Activated CD4-positive, alpha-beta T cell treated with anti-CD3 and anti-CD28 coated beads, Interleukin-2, amount 10 ng/mL, durations not matched to agents 7 days and 5 days (primary cell): ENCODE measurements at regions not wholly inside any gene's neighbourhood (a gene's known extent, or its start where the extent isn't known, plus 50 kb on each side); places are given as distances from the start of the nearest gene placed in this dataset.

Experiments
- CTCF ChIA-PET: fragments of 350-600 bp; sonication (Branson Sonifier 250); formaldehyde crosslinking; loops from one replicate; lab custom pipeline; 2021; ENCODE audit warnings: antibody characterized with exemption; lab: Charles Lee
- POLR2A ChIA-PET: fragments of 350-600 bp; sonication (Branson Sonifier 250); formaldehyde crosslinking; loops from one replicate; lab custom pipeline; 2021; ENCODE audit warnings: antibody characterized with exemption; lab: Charles Lee
- DNase-seq: peaks from one replicate; pipeline ENCODE4 v3.0.0-alpha.2; 2020
- H3K27ac Mint-ChIP-seq: one replicate; pipeline ENCODE4 v1.8.0; 2021; ENCODE audit warnings: mild to moderate bottlenecking, moderate library complexity, mixed read lengths
- H3K27me3 Mint-ChIP-seq: one replicate; pipeline ENCODE4 v1.8.0; 2021; ENCODE audit warnings: mixed read lengths
- H3K36me3 Mint-ChIP-seq: one replicate; pipeline ENCODE4 v1.8.0; 2021; ENCODE audit warnings: low read depth, mixed read lengths
- H3K4me1 Mint-ChIP-seq: one replicate; pipeline ENCODE4 v1.8.0; 2021; ENCODE audit warnings: mixed read lengths
- H3K4me3 Mint-ChIP-seq: one replicate; pipeline ENCODE4 v1.8.0; 2021; ENCODE audit warnings: mild to moderate bottlenecking, moderate library complexity, mixed read lengths
- H3K9me3 Mint-ChIP-seq: one replicate; pipeline ENCODE4 v1.8.0; 2021; ENCODE audit warnings: mixed read lengths

DNA sequence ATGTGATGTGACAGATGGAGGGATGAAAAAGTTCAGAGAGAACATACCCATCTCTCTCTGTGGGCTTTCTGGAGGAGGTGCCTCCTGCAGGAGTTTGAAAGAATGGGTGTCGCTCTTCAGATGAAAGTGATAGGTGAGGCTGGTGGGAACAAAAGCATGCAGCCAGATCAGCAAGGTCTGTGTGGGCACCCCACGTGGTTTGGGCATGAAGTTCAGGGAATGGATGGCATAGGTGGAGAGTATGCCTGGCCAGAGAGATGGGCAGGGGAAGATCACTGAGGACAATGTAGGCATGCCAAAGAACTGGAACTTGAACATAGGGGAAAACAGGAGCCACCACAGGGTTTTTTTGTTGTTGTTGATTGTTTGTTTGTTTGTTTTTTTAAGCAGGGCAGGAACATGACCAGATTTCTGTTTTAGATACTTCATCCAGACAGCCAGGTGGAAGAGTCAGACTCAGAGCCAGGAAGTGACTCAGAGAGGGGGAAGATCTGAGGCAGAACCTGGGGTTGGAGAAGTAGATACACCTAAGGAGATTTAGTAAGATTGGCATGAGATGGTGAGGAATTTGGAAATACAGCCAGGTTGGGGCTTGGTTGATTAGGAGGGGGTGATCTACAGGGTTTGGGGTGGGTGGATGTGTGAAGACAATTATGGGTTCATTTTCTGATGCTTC, 64.8 kb upstream of the CLSTN2 start:
- CTCF ChIA-PET: no interaction called here
- Mint-ChIP-seq H3K36me3 (no peaks in the 10 kb centered on the region), H3K4me3 (no peak overlapping the region), H3K27ac (no peak overlapping the region), H3K9me3 (no peaks in the 10 kb centered on the region), H3K27me3 (no peaks in the 10 kb centered on the region), H3K4me1 (no peaks in the 10 kb centered on the region)
- POLR2A ChIA-PET: no interaction called here
- no peak for DNase-seq

DNA sequence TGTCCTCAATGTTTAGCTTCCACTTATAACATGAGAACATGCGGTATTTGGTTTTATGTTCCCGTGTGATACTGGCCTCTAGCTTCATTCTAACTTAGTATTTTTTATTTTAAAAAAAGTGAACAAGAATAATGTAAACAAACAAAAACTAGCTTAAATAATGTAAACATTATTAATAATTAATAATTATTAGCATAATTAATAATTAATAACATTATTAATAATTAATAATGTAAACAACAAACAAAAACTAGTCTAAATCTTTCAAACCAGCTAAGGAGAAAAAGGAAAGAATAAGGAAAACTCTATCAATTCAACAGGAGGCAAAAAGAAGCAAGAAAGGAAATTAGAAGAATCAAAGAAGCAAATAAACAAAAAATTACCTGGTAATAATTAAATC, 66.2 kb upstream of the CLSTN2 start:
- Mint-ChIP-seq H3K27ac (no peak overlapping the region), H3K36me3 (no peaks in the 10 kb centered on the region), H3K27me3 (no peaks in the 10 kb centered on the region), H3K9me3 (no peaks in the 10 kb centered on the region), H3K4me3 (no peak overlapping the region), H3K4me1 (no peaks in the 10 kb centered on the region)
- POLR2A ChIA-PET: no interaction called here
- CTCF ChIA-PET: no interaction called here
- no peak for DNase-seq

DNA sequence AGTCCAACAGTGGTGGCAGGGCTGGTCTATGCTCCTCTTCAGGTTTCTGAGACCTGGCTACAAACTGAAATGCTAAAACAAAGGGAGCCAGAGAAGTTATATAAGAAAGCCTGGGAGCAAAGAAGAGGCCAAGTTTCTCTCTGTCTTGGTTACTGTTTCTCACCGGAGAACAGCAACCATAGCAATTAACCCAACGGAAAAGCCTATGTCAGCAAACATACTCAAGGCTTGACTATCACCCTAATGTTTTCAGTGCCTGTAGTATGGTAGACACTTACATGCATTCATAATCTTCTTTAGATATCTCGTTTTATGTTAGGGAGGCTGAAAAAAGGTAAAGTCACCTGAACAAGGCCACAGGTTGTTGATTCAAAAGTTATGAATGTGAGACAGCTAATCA, 86.3 kb upstream of the CLSTN2 start:
- H3K36me3 Mint-ChIP-seq: no peaks in the 10 kb centered on the region
- H3K4me1 Mint-ChIP-seq: no peaks in the 10 kb centered on the region
- no peak for DNase-seq
- peaks cover 5% of the 10 kb centered on the region for H3K9me3 Mint-ChIP-seq
- H3K27me3 Mint-ChIP-seq: no peaks in the 10 kb centered on the region
- CTCF ChIA-PET: no interaction called here
- H3K27ac Mint-ChIP-seq: no peak overlapping the region
- H3K4me3 Mint-ChIP-seq: no peak overlapping the region
- POLR2A ChIA-PET: no interaction called here

DNA sequence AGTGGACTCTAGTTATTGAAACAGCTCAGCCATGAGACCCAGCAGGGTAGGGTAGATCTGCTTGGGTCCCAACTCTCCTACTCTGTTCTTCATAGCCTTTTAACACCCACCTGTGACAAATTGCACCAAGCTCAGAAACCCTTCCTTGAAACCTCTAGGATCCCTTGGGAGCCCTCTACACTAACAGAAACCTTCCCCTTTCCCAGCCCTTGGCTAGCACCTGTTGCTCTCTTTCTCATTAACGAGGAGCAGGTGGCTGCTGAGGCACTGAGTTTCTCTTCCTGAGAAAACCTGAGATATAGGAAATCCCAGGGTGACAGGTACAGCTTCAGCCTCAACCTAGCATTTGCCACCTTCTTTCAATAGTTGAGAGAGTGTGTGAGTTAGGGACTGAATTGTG, 88.3 kb upstream of the CLSTN2 start:
- Mint-ChIP-seq H3K36me3 (no peaks in the 10 kb centered on the region), H3K9me3 (no peaks in the 10 kb centered on the region), H3K4me1 (no peaks in the 10 kb centered on the region), H3K27ac (no peak overlapping the region), H3K4me3 (no peak overlapping the region), H3K27me3 (no peaks in the 10 kb centered on the region)
- CTCF ChIA-PET: no interaction called here
- DNase-seq: no peak
- POLR2A ChIA-PET: no interaction called here

DNA sequence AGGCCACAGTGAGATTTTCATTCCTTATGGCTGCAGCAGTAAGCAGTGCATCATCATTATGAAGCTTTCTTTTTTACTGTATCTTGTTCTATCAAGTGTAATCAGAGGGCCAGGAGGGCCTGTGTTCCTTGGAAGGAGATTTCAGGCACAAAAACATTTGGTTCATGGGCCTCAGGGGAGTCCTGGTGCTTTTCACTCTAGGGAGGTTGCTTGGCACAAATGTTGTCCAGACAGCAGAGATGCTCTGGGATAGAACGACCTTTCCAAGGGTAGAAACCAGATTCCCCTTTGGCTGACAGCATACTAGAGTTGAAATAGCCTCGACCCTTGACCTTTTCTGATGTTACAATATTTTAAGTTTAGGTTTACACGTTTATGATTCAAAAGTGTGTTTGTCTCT, 95.3 kb upstream of the CLSTN2 start:
- ChIA-PET CTCF (no interaction called here), POLR2A (no interaction called here)
- Mint-ChIP-seq H3K4me3 (no peak overlapping the region), H3K27ac (no peak overlapping the region), H3K4me1 (no peaks in the 10 kb centered on the region), H3K36me3 (no peaks in the 10 kb centered on the region), H3K27me3 (no peaks in the 10 kb centered on the region), H3K9me3 (no peaks in the 10 kb centered on the region)
- no peak for DNase-seq

DNA sequence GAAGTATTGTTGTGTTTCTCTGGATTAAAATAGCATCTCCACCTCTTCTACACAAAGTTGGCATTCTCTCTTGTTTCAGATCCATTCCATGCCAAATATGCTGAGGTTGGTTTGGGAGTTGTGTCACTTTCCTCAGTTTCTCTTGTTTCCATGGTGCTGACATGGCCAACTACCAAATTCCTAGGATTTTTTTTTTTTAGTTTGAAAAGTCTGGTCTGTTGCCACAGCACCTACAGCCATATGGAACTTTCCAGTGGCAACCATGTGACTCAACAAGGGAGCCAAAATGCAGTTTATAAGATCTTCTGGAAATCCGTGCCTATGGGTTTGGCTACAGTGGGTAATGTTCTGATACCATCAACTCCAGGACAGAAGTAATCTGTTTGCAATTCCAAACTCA, 96.0 kb upstream of the CLSTN2 start:
- Mint-ChIP-seq H3K4me1 (no peaks in the 10 kb centered on the region), H3K27ac (no peak overlapping the region), H3K36me3 (no peaks in the 10 kb centered on the region), H3K9me3 (no peaks in the 10 kb centered on the region), H3K4me3 (no peak overlapping the region), H3K27me3 (no peaks in the 10 kb centered on the region)
- POLR2A ChIA-PET: no interaction called here
- no peak for DNase-seq
- CTCF ChIA-PET: no interaction called here

DNA sequence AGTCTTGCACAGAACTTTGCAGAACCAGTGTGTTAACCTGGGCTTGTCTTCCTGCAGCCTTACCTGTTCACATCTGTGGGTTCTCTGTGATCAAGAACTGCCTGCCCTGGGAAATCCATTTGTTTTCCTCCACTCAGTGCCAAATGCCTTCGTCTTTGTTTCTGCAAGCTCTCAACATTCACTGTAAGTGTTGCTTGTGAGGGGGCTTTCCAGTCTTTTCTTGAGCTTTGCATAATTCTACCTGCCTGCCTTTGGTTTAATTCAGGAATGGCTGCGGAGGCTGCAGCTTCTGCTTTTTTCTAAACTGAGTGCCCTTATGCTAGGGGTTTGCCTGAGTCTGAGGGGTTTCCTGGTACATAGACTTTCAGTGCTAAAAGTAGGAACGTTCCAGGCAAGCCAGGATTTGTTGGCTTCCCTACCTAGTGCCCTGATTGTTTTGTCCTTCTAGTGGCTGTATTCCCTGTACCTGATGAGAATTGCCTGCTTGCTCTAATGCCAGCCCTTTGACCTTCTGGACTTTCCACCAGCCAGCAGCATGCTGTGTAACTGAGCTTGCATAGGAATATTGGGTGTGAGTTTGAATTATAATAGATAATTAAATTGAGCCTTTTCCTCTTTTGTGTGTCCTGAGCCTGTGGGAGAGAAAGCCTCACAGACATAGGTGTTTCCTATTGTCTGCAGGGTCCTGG, 96.6 kb upstream of the CLSTN2 start:
- Mint-ChIP-seq H3K27me3 (no peaks in the 10 kb centered on the region), H3K36me3 (no peaks in the 10 kb centered on the region), H3K9me3 (no peaks in the 10 kb centered on the region), H3K4me3 (no peak overlapping the region), H3K4me1 (no peaks in the 10 kb centered on the region), H3K27ac (no peak overlapping the region)
- ChIA-PET CTCF (no interaction called here), POLR2A (no interaction called here)
- DNase-seq: no peak

DNA sequence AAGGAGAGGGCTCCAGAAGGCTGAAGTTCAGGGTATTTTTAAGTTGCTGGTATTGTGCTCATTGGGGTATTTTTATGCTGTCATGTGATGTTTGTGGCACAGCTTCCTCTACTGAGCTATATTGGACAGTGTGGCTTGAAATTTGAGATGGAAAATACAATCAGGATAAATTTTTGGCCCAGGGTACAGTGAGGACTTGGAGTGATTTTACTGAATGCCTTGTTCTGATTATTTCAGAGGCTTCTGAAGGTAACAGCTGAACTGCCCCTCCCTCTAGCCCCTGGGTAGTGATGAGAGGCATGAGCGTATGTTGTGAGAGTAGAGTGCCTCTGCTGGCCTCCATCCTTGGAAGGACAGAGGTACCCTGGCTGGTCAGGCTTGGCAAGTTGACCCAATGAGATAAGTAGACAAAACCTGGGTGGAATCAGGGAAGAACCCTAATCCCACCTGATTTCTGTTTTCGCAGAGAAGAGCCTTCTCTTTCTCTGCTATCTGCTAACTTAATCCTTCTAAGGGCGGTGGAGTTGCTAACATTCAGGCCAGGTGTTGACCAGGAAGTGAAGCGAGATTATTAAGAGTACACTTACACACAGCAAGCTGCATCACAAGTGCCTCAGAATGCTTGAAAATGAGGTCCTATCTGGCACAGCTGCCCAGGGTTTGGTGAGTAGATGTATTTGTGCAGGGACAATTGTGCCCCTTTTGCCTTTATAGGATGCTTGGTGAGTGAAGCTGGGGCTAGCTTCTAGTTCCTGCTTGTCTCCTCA, 98.1 kb upstream of the CLSTN2 start:
- ChIA-PET POLR2A (no interaction called here), CTCF (no interaction called here)
- DNase-seq: no peak
- Mint-ChIP-seq H3K36me3 (no peaks in the 10 kb centered on the region), H3K27me3 (no peaks in the 10 kb centered on the region), H3K27ac (no peak overlapping the region), H3K9me3 (no peaks in the 10 kb centered on the region), H3K4me3 (no peak overlapping the region), H3K4me1 (no peaks in the 10 kb centered on the region)

DNA sequence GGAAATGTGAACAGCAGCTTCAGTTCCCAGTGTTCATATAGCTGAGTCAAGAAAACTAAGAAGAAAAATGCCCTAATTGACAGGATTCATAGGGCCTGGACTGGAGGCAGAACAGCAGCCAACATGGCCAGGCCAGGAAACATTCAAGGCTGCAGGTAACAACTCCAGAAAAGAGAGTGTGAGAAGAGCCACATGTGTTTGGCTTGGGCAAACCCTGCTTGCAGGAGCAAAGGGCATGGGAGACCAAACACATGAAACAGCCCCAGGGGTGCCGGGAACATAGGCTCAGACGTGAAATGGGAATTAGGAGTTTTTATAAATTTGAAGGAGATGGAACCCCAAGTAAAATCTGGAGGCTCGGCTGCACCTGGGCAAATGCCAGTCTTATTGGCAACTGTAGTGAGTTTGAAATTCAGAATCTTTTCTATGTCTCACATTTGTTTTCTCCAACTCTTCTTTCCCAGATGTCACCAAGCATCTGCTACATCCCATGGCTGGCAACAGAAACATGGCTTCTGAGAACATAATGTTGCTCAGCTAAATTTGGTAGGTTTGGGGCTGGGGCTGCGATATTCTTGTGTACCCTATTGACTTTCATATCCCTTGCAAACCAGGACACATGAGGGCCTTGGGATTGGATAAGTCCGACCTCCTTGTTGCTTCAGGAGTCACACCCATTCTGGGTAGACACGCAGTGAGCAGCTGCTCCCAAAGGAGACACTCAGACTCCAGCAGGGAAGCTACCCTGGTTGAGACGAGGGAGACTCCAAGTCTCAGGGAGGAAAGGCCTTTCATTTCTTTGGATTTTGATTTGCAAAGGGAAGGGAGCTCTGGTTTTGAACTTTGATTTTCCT, 98.9 kb upstream of the CLSTN2 start:
- Mint-ChIP-seq H3K9me3 (no peaks in the 10 kb centered on the region), H3K36me3 (no peaks in the 10 kb centered on the region), H3K4me3 (no peak overlapping the region), H3K4me1 (no peaks in the 10 kb centered on the region), H3K27me3 (no peaks in the 10 kb centered on the region), H3K27ac (no peak overlapping the region)
- ChIA-PET POLR2A (no interaction called here), CTCF (no interaction called here)
- DNase-seq: no peak

DNA sequence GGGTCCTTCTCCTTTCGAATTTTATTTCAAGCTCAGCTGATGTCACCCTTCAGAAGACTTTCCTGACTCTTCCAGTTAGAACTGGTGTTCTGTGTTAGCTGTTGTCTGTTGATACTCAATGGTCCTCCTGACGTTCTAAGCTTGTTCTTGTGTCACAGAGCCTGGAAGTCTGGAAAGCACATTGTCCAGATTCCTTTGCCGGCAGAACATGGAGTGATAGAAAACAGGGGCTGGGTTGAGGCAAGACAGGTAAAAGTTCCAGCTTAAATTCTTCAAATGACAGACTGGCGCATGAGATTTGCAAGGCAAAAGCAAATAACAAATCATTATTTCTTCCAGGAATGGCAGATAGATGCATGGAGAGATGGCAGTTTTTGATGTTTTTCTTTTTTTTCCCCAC, 102.0 kb upstream of the CLSTN2 start:
- CTCF ChIA-PET: no interaction called here
- POLR2A ChIA-PET: no interaction called here
- Mint-ChIP-seq H3K36me3 (no peaks in the 10 kb centered on the region), H3K4me1 (no peaks in the 10 kb centered on the region), H3K4me3 (no peak overlapping the region), H3K27me3 (no peaks in the 10 kb centered on the region), H3K9me3 (no peaks in the 10 kb centered on the region), H3K27ac (no peak overlapping the region)
- DNase-seq: no peak

DNA sequence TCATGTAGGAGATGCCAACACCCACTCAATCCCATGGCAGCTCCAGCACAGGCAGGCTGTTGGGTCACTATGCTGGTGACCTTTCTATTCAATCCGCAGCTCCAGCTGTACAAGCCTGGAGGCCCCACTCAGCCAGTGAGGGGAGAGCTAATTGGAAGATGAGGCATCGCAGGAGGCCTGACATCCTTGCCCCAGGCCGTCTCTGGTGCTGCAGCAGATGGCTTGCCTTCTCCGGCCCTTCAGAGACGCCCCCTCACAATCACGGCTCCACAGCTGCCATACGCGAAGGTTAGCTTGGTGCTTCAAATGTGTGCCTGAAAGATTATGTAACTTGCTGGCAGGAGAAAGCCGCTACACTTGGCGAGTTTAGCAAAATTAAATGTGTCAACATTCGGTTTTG, 104.2 kb upstream of the CLSTN2 start:
- Mint-ChIP-seq H3K4me3 (no peak overlapping the region), H3K36me3 (no peaks in the 10 kb centered on the region), H3K27ac (no peak overlapping the region), H3K27me3 (no peaks in the 10 kb centered on the region), H3K4me1 (no peaks in the 10 kb centered on the region), H3K9me3 (no peaks in the 10 kb centered on the region)
- ChIA-PET POLR2A (no interaction called here), CTCF (no interaction called here)
- no peak for DNase-seq

DNA sequence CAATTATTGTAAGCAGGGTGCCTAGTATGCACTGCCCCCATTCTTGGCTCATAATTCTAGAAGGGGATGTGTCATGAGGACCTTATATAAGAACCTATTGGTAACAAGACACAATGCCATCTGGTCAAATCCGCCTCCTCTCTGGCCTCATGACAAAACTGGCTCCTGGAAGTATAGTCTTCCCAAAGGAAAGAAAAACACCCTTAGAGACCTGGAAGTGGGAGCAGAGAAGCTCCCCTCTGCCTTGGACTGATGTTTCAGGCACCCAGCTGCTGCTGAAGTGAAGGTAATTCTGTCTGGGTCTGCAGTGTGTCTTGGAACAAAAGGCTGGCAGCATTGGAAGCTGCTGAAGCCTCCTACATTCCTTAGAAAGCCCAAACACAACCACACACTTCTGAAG, 107.2 kb upstream of the CLSTN2 start:
- Mint-ChIP-seq H3K36me3 (no peaks in the 10 kb centered on the region), H3K27ac (no peak overlapping the region), H3K9me3 (no peaks in the 10 kb centered on the region), H3K4me1 (no peaks in the 10 kb centered on the region), H3K4me3 (no peak overlapping the region), H3K27me3 (no peaks in the 10 kb centered on the region)
- ChIA-PET CTCF (no interaction called here), POLR2A (no interaction called here)
- DNase-seq: no peak

DNA sequence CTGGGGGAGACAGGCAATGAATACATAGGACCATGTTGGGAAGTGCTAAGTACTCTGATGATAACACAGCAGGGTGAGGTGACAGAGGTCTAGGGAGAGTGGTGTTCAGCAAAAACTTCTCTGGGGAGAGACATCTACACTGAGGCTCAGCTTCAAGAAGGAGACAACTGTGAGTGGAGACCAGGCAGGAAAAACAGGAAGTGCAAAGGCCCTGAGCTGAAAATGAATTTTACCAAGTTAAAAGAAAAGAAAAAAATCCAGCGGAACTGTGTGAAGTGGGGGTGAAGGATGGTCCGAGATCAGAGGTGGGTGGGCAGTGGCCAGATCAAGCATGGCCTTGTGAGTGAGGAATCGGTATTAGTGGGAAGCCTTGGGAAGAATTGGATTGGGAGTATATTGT, 110.1 kb upstream of the CLSTN2 start:
- POLR2A ChIA-PET: no interaction called here
- CTCF ChIA-PET: no interaction called here
- no peak overlapping the region for H3K4me3 Mint-ChIP-seq
- no peaks in the 10 kb centered on the region for H3K27me3 Mint-ChIP-seq
- H3K27ac Mint-ChIP-seq: no peak overlapping the region
- DNase-seq: no peak
- H3K4me1 Mint-ChIP-seq: no peaks in the 10 kb centered on the region
- H3K9me3 Mint-ChIP-seq: no peaks in the 10 kb centered on the region
- no peaks in the 10 kb centered on the region for H3K36me3 Mint-ChIP-seq
